AG04450 (cell line): ENCODE measurements at regions not wholly inside any gene's neighbourhood (a gene's known extent, or its start where the extent isn't known, plus 50 kb on each side); places are given as distances from the start of the nearest gene placed in this dataset.
"Not testable (repeated sequence)": the region's sequence is repeated elsewhere in the genome, so short reads cannot be mapped to it uniquely, and the experiment has no call there.

Experiments
- CTCF ChIA-PET: fragments of 300-600, 350-600 bp; formaldehyde crosslinking; extraction: SDS; loops from one replicate; lab custom pipeline; 2022; ENCODE audit warnings: antibody characterized with exemption, inconsistent platforms; lab: Charles Lee
- POLR2A ChIA-PET: fragments of 350-600 bp; formaldehyde crosslinking; extraction: SDS; loops from one replicate; lab custom pipeline; 2021; ENCODE audit warnings: antibody characterized with exemption, inconsistent platforms; lab: Yijun Ruan, JAX
- DNase-seq: peaks from one replicate; pipeline ENCODE4 v3.0.0-alpha.2; 2011; ENCODE audit warnings: low read depth, low spot score
- H3K27ac ChIP-seq: one replicate; pipeline ENCODE4 v1.5.1; 2012; ENCODE audit warnings: low read depth, low read length, control low read depth
- H3K27me3 ChIP-seq: one replicate; pipeline ENCODE4 v1.6.0; 2012; ENCODE audit warnings: low read length; ENCODE audit not compliant: control insufficient read depth, insufficient read depth
- H3K4me3 ChIP-seq: 2 replicates; pipeline ENCODE4 v1.5.1; 2011; ENCODE audit warnings: mild to moderate bottlenecking, low read depth, low read length, control low read depth
- H3K9me3 ChIP-seq: 2 replicates; pipeline ENCODE4 v1.5.1; 2012; ENCODE audit warnings: low read length; ENCODE audit not compliant: control insufficient read depth, insufficient read depth
- TF ChIP-seq, protein P1 (sequence below): IDR thresholded peaks from 2 replicates; pipeline ENCODE4 v1.5.1; 2011; ENCODE audit warnings: low read depth, low read length, control low read depth, inconsistent platforms

DNA sequence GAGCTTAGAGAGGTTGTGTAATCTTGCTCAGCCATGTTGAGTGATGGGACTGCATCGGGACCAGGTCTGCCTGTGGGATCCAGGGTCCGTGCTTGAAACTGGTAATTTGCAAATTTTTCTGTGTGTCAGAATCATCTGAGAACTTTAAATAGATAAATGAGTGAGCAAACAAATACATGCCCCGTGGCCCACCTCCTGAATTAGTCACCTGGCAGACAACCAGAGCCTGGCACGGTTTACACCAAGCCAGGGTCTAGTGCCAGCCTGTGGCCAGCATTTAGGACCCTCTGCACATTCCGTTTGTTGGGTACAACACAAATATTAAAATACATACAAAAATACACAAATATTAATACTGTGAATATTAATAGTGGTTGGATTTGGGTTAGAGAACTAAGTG lies 90.6 kb upstream of the STOX2 start:
- CTCF ChIA-PET, result interaction anchor here (0.6 kb wide), 2 partner anchors 18 to 305 kb away, joined by 3 read pairs; no protein-coding TSS in a partner anchor
- TF ChIP-seq, protein P1, sequence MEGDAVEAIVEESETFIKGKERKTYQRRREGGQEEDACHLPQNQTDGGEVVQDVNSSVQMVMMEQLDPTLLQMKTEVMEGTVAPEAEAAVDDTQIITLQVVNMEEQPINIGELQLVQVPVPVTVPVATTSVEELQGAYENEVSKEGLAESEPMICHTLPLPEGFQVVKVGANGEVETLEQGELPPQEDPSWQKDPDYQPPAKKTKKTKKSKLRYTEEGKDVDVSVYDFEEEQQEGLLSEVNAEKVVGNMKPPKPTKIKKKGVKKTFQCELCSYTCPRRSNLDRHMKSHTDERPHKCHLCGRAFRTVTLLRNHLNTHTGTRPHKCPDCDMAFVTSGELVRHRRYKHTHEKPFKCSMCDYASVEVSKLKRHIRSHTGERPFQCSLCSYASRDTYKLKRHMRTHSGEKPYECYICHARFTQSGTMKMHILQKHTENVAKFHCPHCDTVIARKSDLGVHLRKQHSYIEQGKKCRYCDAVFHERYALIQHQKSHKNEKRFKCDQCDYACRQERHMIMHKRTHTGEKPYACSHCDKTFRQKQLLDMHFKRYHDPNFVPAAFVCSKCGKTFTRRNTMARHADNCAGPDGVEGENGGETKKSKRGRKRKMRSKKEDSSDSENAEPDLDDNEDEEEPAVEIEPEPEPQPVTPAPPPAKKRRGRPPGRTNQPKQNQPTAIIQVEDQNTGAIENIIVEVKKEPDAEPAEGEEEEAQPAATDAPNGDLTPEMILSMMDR, result no peak
- POLR2A ChIA-PET, result no interaction called here
- Histone ChIP-seq H3K27ac (no peak overlapping the region), H3K4me3 (no peak overlapping the region), H3K27me3 (no peaks in the 10 kb centered on the region), H3K9me3 (peaks cover 2% of the 10 kb centered on the region; the same call in 1 of the 2 replicates)
- DNase-seq, result no peak

DNA sequence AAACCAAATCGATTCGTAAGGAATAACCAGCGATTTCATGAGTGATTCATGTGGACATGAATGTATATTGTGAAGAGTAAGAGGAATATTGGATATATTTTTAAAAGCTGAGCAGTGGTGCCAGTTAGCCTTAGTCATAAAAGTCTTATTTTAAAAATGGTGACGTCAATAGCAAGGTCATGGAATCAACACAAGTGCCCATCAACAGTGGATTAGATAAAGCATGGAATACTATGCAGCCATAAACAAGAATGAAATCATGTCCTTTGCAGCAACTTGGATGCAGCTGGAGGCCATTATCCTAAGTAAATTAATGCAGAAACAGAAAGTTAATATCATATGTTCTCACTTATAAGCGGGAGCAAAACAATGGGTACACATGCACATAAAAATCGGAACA lies 89.0 kb upstream of the STOX2 start:
- no peaks in the 10 kb centered on the region for H3K27me3 ChIP-seq
- peaks cover 2% of the 10 kb centered on the region; the same call in 1 of the 2 replicates for H3K9me3 ChIP-seq
- DNase-seq, result no peak
- H3K4me3 ChIP-seq, result no peak overlapping the region
- ChIA-PET POLR2A (no interaction called here), CTCF (interaction anchor here (0.8 kb wide), 1 partner anchor 24 kb away, joined by 3 read pairs; no protein-coding TSS in a partner anchor)
- TF ChIP-seq, protein P1, result no peak
- H3K27ac ChIP-seq, result no peak overlapping the region

DNA sequence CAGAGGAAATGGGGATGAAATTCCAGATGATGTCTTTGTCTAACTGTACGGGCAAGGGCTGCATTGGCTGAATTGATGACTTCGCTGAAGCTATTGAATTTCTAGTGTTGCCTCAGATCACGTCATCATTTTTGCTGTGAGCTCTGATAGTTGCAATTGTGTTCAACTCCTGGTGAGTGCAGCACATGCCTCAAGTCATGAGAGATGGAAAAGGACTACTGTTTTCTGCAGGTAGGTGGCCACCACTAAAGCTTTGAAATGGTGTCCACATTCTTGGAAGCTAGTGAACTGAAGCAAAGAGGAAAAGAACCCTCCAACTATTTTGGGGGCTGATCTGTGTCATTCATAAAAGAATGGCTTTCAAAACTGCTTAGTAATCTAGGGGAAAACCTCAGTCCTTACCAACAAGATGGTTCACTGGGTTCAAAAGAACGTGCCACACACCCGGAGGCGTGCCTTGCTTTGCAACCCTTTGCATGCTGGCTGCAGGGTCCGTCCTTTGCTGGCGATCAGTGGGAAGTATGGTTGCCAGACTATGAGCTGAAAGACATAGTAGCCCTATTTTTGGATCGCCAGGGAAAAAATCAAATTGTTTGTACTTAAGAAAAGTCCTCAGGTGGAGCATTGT lies 88.1 kb upstream of the STOX2 start:
- CTCF ChIA-PET, result interaction anchor here (0.8 kb wide), 1 partner anchor 23 kb away, joined by 3 read pairs; no protein-coding TSS in a partner anchor
- DNase-seq, result no peak
- H3K27ac ChIP-seq, result no peak overlapping the region
- POLR2A ChIA-PET, result no interaction called here
- no peaks in the 10 kb centered on the region for H3K27me3 ChIP-seq
- TF ChIP-seq, protein P1, result no peak
- no peak overlapping the region for H3K4me3 ChIP-seq
- H3K9me3 ChIP-seq, result peaks cover 2% of the 10 kb centered on the region; the same call in 1 of the 2 replicates

DNA sequence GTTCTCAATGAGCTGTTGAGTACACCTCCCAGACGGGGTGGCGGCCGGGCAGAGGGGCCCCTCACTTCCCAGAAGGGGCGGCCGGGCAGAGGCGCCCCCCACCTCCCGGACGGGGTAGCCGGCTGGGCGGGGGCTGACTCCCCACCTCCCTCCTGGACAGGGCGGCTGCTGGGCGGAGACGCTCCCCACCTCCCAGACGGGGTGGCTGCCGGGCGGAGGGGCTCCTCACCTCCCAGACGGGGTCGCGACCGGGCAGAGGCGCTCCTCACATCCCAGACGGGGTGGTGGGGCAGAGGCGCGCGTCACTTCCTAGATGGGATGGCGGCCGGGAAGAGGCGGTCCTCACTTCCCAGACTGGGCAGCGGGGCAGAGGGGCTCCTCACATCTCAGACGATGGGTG lies 86.5 kb upstream of the STOX2 start:
- CTCF ChIA-PET, H3K4me3 ChIP-seq, H3K27ac ChIP-seq, DNase-seq, H3K9me3 ChIP-seq, POLR2A ChIA-PET, H3K27me3 ChIP-seq: not testable (repeated sequence)

DNA sequence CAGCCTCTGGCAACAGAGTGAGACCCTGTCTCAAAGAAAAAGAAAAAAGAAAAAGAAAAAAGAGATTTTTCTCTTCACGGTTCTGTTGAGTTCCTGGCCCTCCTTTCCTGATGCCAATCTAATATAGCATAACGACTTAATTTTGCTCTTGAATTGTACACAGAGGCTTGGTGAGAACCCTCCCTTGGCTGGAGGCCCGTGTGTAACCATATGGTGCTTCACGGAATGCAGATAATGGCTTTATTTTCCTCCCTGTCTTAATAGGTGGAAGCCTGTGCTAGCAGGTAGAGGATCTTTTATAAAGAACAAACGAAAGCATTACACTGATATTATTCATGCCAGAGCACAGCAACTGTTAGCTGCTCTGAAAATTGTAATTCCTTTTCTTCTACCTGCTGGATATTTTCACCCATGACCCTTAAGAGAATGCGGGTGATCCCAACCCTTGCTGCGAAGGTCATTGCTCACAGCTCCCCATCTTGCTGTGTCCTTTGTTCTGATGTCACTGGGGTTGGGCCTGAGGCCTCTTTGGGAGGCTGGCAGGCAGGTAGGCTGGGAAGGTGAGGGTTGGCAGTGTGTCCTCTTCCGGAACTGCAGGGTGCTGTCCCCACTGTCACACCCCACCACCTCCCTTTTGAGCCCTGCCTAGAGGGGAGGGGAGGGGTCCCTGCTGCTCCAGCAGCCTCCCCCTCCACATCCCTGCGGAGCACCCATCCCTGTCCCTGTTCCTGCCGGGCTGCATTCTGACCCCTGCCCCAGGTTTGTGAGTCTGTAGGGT lies 83.8 kb upstream of the STOX2 start:
- Histone ChIP-seq H3K4me3 (no peak overlapping the region), H3K9me3 (peaks cover 2% of the 10 kb centered on the region; the same call in 1 of the 2 replicates), H3K27me3 (no peaks in the 10 kb centered on the region), H3K27ac (no peak overlapping the region)
- POLR2A ChIA-PET, result no interaction called here
- no peak for DNase-seq
- CTCF ChIA-PET, result no interaction called here
- TF ChIP-seq, protein P1, result no peak
